Tibial artery (tissue), 4 donors: ENCODE measurements at regions not wholly inside any gene's neighbourhood (a gene's known extent, or its start where the extent isn't known, plus 50 kb on each side); places are given as distances from the start of the nearest gene placed in this dataset.

Experiments used
- DNase-seq, 2 donors: peaks; one replicate each; pipeline ENCODE4 v3.0.0-alpha.2; 2019
- H3K27ac ChIP-seq, 2 donors: fragments of 200-600 bp; sonication (generic) in 1 of 2; 1 replicate in 1 of 2; 2 replicates in 1 of 2; pipeline ENCODE4 v1.5.1; 2018 to 2019; ENCODE audit warnings: mild to moderate bottlenecking in 1 of 2
- H3K27me3 ChIP-seq, 2 donors: fragments of 200-600 bp; sonication (generic) in 1 of 2; one replicate each; pipeline versions ENCODE4 v1.5.1 to v1.6.0; 2016 to 2019
- H3K36me3 ChIP-seq, 3 donors: fragments of 200-600 bp; sonication (generic) in 2 of 3; one replicate each; pipeline ENCODE4 v1.5.1; 2016 to 2019; ENCODE audit warnings: mild to moderate bottlenecking in 2 of 3
- H3K4me1 ChIP-seq, 4 donors: fragments of 200-600 bp; sonication (generic) in 2 of 4; 1 replicate in 3 of 4; 2 replicates in 1 of 4; pipeline ENCODE4 v1.5.1; 2016 to 2019
- H3K4me3 ChIP-seq, 2 donors: fragments of 200-600 bp; sonication (generic) in 1 of 2; 1 replicate in 1 of 2; 2 replicates in 1 of 2; pipeline ENCODE4 v1.5.1; 2018 to 2019; ENCODE audit warnings: mild to moderate bottlenecking in 2 of 2
- H3K9me3 ChIP-seq, 3 donors: fragments of 200-600 bp; sonication (generic) in 1 of 3; one replicate each; pipeline ENCODE4 v1.5.1; 2016 to 2019
- CTCF ChIP-seq, 2 experiments: fragments of 200-600 bp in 1 of 2; fragments of 450-650 bp in 1 of 2; IDR thresholded peaks; one replicate each; pipeline ENCODE4 v1.5.1; 2017 to 2019; ENCODE audit warnings: antibody characterized with exemption in 2 of 2, mild to moderate bottlenecking in 1 of 2, moderate library complexity in 1 of 2
- intact Hi-C: fragments of 100-400 bp; cut with DNase I; formaldehyde crosslinking; loops from one replicate; pipeline ENCODE4 v1.15.0; 2023; ENCODE audit warnings: low total_unique reads

GRCh38 chr12:43159506-43159905 is 392.5 kb downstream of the ADAMTS20 start:
- intact Hi-C loops, result no loop called here
- H3K9me3 ChIP-seq, result no peaks in the 10 kb centered on the region
- no peaks in the 10 kb centered on the region for H3K36me3 ChIP-seq
- no peak overlapping the region for H3K4me3 ChIP-seq
- no peaks in the 10 kb centered on the region for H3K4me1 ChIP-seq
- DNase-seq, result no peak
- H3K27me3 ChIP-seq, result no peaks in the 10 kb centered on the region
- TF ChIP-seq CTCF (IDR thresholded peaks at IDR 0.05), result no peak
- H3K27ac ChIP-seq, result no peak overlapping the region

- Histone ChIP-seq H3K36me3 (no peaks in the 10 kb centered on the region), H3K4me3 (no peak overlapping the region), H3K27ac (no peak overlapping the region), H3K27me3 (no peaks in the 10 kb centered on the region), H3K4me1 (no peaks in the 10 kb centered on the region), H3K9me3 (no peaks in the 10 kb centered on the region)
- DNase-seq, result no peak
- TF ChIP-seq CTCF (IDR thresholded peaks at IDR 0.05), result no peak
- intact Hi-C loops, result no loop called here
Observed at GRCh38 chr12:43158126-43158525, 393.9 kb downstream of the ADAMTS20 start.

GRCh38 chr12:43155376-43155775 is 396.6 kb downstream of the ADAMTS20 start:
- intact Hi-C loops, result no loop called here
- no peaks in the 10 kb centered on the region for H3K27me3 ChIP-seq
- H3K4me3 ChIP-seq, result no peak overlapping the region
- H3K4me1 ChIP-seq, result no peaks in the 10 kb centered on the region
- no peak overlapping the region for H3K27ac ChIP-seq
- H3K9me3 ChIP-seq, result no peaks in the 10 kb centered on the region
- H3K36me3 ChIP-seq, result no peaks in the 10 kb centered on the region
- TF ChIP-seq CTCF (IDR thresholded peaks at IDR 0.05), result no peak
- DNase-seq, result no peak

- TF ChIP-seq CTCF (IDR thresholded peaks at IDR 0.05), result no peak
- Histone ChIP-seq H3K9me3 (no peaks in the 10 kb centered on the region), H3K4me1 (no peaks in the 10 kb centered on the region), H3K36me3 (no peaks in the 10 kb centered on the region), H3K27ac (no peak overlapping the region), H3K4me3 (no peak overlapping the region), H3K27me3 (no peaks in the 10 kb centered on the region)
- no peak for DNase-seq
- intact Hi-C loops, result no loop called here
Observed at GRCh38 chr12:43154498-43155045, 397.4 kb downstream of the ADAMTS20 start.

- no peaks in the 10 kb centered on the region for H3K4me1 ChIP-seq
- no peaks in the 10 kb centered on the region for H3K36me3 ChIP-seq
- intact Hi-C loops, result no loop called here
- DNase-seq, result no peak
- no peaks in the 10 kb centered on the region for H3K27me3 ChIP-seq
- H3K4me3 ChIP-seq, result no peak overlapping the region
- no peak overlapping the region for H3K27ac ChIP-seq
- H3K9me3 ChIP-seq, result no peaks in the 10 kb centered on the region
- TF ChIP-seq CTCF (IDR thresholded peaks at IDR 0.05), result no peak
Observed at GRCh38 chr12:43151441-43151981, 400.5 kb downstream of the ADAMTS20 start.

- intact Hi-C loops, result no loop called here
- H3K4me3 ChIP-seq, result no peak overlapping the region
- H3K36me3 ChIP-seq, result no peaks in the 10 kb centered on the region
- no peaks in the 10 kb centered on the region for H3K9me3 ChIP-seq
- no peaks in the 10 kb centered on the region for H3K27me3 ChIP-seq
- peaks cover 0 to 7% (median 0%) of the 10 kb centered on the region in 4 donors for H3K4me1 ChIP-seq
- no peak for TF ChIP-seq CTCF (IDR thresholded peaks at IDR 0.05)
- H3K27ac ChIP-seq, result no peak overlapping the region
- no peak for DNase-seq
Observed at GRCh38 chr12:43148691-43149090, 403.3 kb downstream of the ADAMTS20 start.
